Rectal smooth muscle tissue (tissue), 1 donor: ENCODE measurements at regions not wholly inside any gene's neighbourhood (a gene's known extent, or its start where the extent isn't known, plus 50 kb on each side); places are given as distances from the start of the nearest gene placed in this dataset.

Experiments used
- H3K27ac ChIP-seq: one replicate; pipeline ENCODE4 v1.7.0; 2013; ENCODE audit warnings: low read depth, low read length, inconsistent platforms
- H3K27me3 ChIP-seq: one replicate; pipeline ENCODE4 v1.7.0; 2013; ENCODE audit warnings: low read length; ENCODE audit not compliant: control insufficient read depth, insufficient read depth
- H3K36me3 ChIP-seq: one replicate; pipeline ENCODE4 v1.7.0; 2013; ENCODE audit warnings: low read length; ENCODE audit not compliant: control insufficient read depth, insufficient read depth
- H3K4me1 ChIP-seq: one replicate; pipeline ENCODE4 v1.7.0; 2013; ENCODE audit warnings: low read length; ENCODE audit not compliant: control insufficient read depth, insufficient read depth
- H3K4me3 ChIP-seq: one replicate; pipeline ENCODE4 v1.7.0; 2013; ENCODE audit warnings: low read length
- H3K9ac ChIP-seq: one replicate; pipeline ENCODE4 v1.7.0; 2013; ENCODE audit warnings: low read length

DNA sequence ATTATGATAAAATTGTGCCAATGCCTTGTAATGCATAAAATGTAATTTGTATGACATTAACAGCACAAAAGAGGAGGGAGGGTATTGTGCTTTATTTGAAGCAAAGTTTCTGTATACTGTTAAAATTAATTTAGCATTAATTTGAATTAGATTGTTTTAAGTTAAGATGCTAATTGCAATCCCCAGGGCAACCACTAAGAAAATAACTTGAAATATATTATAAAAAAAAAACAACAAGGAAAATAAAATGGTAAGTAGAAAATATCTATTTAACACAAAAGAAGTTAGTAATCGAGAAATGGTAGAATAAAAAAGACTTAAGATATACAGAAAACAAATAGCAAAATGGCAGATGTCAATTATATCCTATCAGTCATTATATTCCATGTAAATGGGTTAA is 131.4 kb upstream of the KAZN start:
- no peak overlapping the region for H3K27ac ChIP-seq
- no peak overlapping the region for H3K4me3 ChIP-seq
- no peaks in the 10 kb centered on the region for H3K4me1 ChIP-seq
- H3K9ac ChIP-seq: no peak overlapping the region
- H3K36me3 ChIP-seq: no peaks in the 10 kb centered on the region
- H3K27me3 ChIP-seq: no peaks in the 10 kb centered on the region

- no peaks in the 10 kb centered on the region for H3K36me3 ChIP-seq
- no peak overlapping the region for H3K27ac ChIP-seq
- no peaks in the 10 kb centered on the region for H3K4me1 ChIP-seq
- no peaks in the 10 kb centered on the region for H3K27me3 ChIP-seq
- H3K4me3 ChIP-seq: no peak overlapping the region
- H3K9ac ChIP-seq: no peak overlapping the region
Observed at GRCh38 chr1:14468751-14469150, 129.7 kb upstream of the KAZN start.

GRCh38 chr1:14470802-14471201 is 127.7 kb upstream of the KAZN start:
- Histone ChIP-seq H3K4me1 (no peaks in the 10 kb centered on the region), H3K27ac (no peak overlapping the region), H3K4me3 (no peak overlapping the region), H3K27me3 (no peaks in the 10 kb centered on the region), H3K9ac (no peak overlapping the region), H3K36me3 (no peaks in the 10 kb centered on the region)

GRCh38 chr1:14474856-14475255 is 123.6 kb upstream of the KAZN start:
- H3K9ac ChIP-seq: no peak overlapping the region
- no peaks in the 10 kb centered on the region for H3K27me3 ChIP-seq
- H3K4me3 ChIP-seq: no peak overlapping the region
- H3K4me1 ChIP-seq: no peaks in the 10 kb centered on the region
- H3K36me3 ChIP-seq: no peaks in the 10 kb centered on the region
- H3K27ac ChIP-seq: no peak overlapping the region

- no peaks in the 10 kb centered on the region for H3K36me3 ChIP-seq
- H3K27ac ChIP-seq: no peak overlapping the region
- H3K9ac ChIP-seq: no peak overlapping the region
Observed at GRCh38 chr1:14476170-14476955, 122.1 kb upstream of the KAZN start.

GRCh38 chr1:14478120-14478519 is 120.4 kb upstream of the KAZN start:
- H3K36me3 ChIP-seq: no peaks in the 10 kb centered on the region
- H3K27ac ChIP-seq: no peak overlapping the region
- H3K4me1 ChIP-seq: no peaks in the 10 kb centered on the region
- no peak overlapping the region for H3K4me3 ChIP-seq
- no peaks in the 10 kb centered on the region for H3K27me3 ChIP-seq
- H3K9ac ChIP-seq: no peak overlapping the region

More at GRCh38 chr1:14476170-14476955, 122.1 kb upstream of the KAZN start:
- Histone ChIP-seq H3K4me3 (no peak overlapping the region), H3K27me3 (no peaks in the 10 kb centered on the region), H3K4me1 (no peaks in the 10 kb centered on the region)

DNA sequence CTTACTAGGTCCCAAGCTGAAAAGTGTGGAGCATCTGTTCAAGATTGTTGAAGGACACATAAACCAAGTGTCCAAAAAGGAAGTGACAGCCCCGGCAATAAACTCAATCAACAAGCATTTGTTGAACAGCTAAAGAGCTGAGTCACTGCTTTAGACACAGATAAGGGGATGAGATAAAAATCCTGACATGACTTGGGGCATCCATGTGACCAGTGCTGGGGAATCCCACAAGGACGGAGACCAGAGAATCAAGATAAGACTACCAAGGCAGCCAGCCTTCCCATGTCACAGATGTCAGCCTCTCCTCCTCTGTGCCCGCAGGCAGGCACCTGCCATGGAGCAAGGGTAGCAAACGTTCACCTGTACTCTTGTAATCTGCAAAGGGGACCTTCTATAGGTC is 118.6 kb upstream of the KAZN start:
- H3K9ac ChIP-seq: no peak overlapping the region
- H3K27ac ChIP-seq: no peak overlapping the region
- H3K27me3 ChIP-seq: no peaks in the 10 kb centered on the region
- H3K4me3 ChIP-seq: no peak overlapping the region
- no peaks in the 10 kb centered on the region for H3K36me3 ChIP-seq
- no peaks in the 10 kb centered on the region for H3K4me1 ChIP-seq

- Histone ChIP-seq H3K4me3 (no peak overlapping the region), H3K4me1 (peaks cover 12% of the 10 kb centered on the region), H3K27ac (no peak overlapping the region), H3K27me3 (no peaks in the 10 kb centered on the region), H3K36me3 (no peaks in the 10 kb centered on the region), H3K9ac (no peak overlapping the region)
Observed at GRCh38 chr1:14482784-14483450, 115.6 kb upstream of the KAZN start.

GRCh38 chr1:14485285-14485684 is 113.2 kb upstream of the KAZN start:
- no peak overlapping the region for H3K27ac ChIP-seq
- H3K9ac ChIP-seq: no peak overlapping the region
- no peaks in the 10 kb centered on the region for H3K36me3 ChIP-seq
- H3K4me3 ChIP-seq: no peak overlapping the region
- peaks cover 12% of the 10 kb centered on the region for H3K4me1 ChIP-seq
- no peaks in the 10 kb centered on the region for H3K27me3 ChIP-seq

- H3K27ac ChIP-seq: peak overlapping the region; percentile 27
- no peak overlapping the region for H3K9ac ChIP-seq
- H3K4me1 ChIP-seq: peaks cover 12% of the 10 kb centered on the region
- H3K27me3 ChIP-seq: no peaks in the 10 kb centered on the region
- H3K36me3 ChIP-seq: no peaks in the 10 kb centered on the region
- no peak overlapping the region for H3K4me3 ChIP-seq
Observed at GRCh38 chr1:14486401-14487201, 111.9 kb upstream of the KAZN start.

GRCh38 chr1:14487671-14488070 is 110.8 kb upstream of the KAZN start:
- Histone ChIP-seq H3K4me1 (peaks cover 12% of the 10 kb centered on the region), H3K36me3 (no peaks in the 10 kb centered on the region), H3K9ac (no peak overlapping the region), H3K27me3 (no peaks in the 10 kb centered on the region), H3K4me3 (no peak overlapping the region), H3K27ac (no peak overlapping the region)

GRCh38 chr1:14494911-14495310 is 103.6 kb upstream of the KAZN start:
- Histone ChIP-seq H3K27me3 (no peaks in the 10 kb centered on the region), H3K4me1 (no peaks in the 10 kb centered on the region), H3K9ac (no peak overlapping the region), H3K36me3 (no peaks in the 10 kb centered on the region), H3K27ac (no peak overlapping the region), H3K4me3 (no peak overlapping the region)
